ENCODE measurements at regions not wholly inside any gene's neighbourhood (a gene's known extent, or its start where the extent isn't known, plus 50 kb on each side); places are given as distances from the start of the nearest gene placed in this dataset.
"Not testable (repeated sequence)": the region's sequence is repeated elsewhere in the genome, so short reads cannot be mapped to it uniquely, and the experiment has no call there.

- TF ChIP-seq CTCF (IDR thresholded peaks at IDR 0.05; ENCODE audit: insufficient read depth, missing control alignments), result no peak
- no peak for DNase-seq (ENCODE audit: insufficient read length, low spot score)
Observed at GRCh38 chr10:34938399-34938670, 123.2 kb upstream of the PARD3 start.

GRCh38 chr10:34937643-34938398, 122.7 kb upstream of the PARD3 start:
- not testable (repeated sequence) for FAIRE-seq; DNase-seq (ENCODE audit: insufficient read length, low spot score)
- peak; percentile 37 for TF ChIP-seq CTCF (IDR thresholded peaks at IDR 0.05; ENCODE audit: insufficient read depth, missing control alignments)

More at GRCh38 chr10:34938399-34938670, 123.2 kb upstream of the PARD3 start:
- FAIRE-seq, result no peak

GRCh38 chr10:34936061-34936460, 121.0 kb upstream of the PARD3 start:
- FAIRE-seq (no peak), DNase-seq (ENCODE audit: insufficient read length, low spot score) (no peak)
- no peak for TF ChIP-seq CTCF (IDR thresholded peaks at IDR 0.05; ENCODE audit: insufficient read depth, missing control alignments)

- DNase-seq (ENCODE audit: insufficient read length, low spot score), result no peak
- FAIRE-seq, result no peak
- no peak for TF ChIP-seq CTCF (IDR thresholded peaks at IDR 0.05; ENCODE audit: insufficient read depth, missing control alignments)
Observed at GRCh38 chr10:34933676-34934075, 118.6 kb upstream of the PARD3 start.

GRCh38 chr10:34932235-34932634, 117.1 kb upstream of the PARD3 start:
- no peak for FAIRE-seq
- no peak for TF ChIP-seq CTCF (IDR thresholded peaks at IDR 0.05; ENCODE audit: insufficient read depth, missing control alignments)

GRCh38 chr10:34931216-34931615, 116.1 kb upstream of the PARD3 start:
- DNase-seq (ENCODE audit: insufficient read length, low spot score) (no peak), FAIRE-seq (no peak)
- TF ChIP-seq CTCF (IDR thresholded peaks at IDR 0.05; ENCODE audit: insufficient read depth, missing control alignments), result no peak

More at GRCh38 chr10:34932235-34932634, 117.1 kb upstream of the PARD3 start:
- DNase-seq (ENCODE audit: insufficient read length, low spot score), result no peak

GRCh38 chr10:34922138-34922537, 107.0 kb upstream of the PARD3 start:
- DNase-seq (ENCODE audit: insufficient read length, low spot score) (no peak), FAIRE-seq (no peak)
- TF ChIP-seq CTCF (IDR thresholded peaks at IDR 0.05; ENCODE audit: insufficient read depth, missing control alignments), result no peak

All from D721Med (cell line).